Motor neuron (in vitro differentiated cells): ENCODE measurements at regions not wholly inside any gene's neighbourhood (a gene's known extent, or its start where the extent isn't known, plus 50 kb on each side); places are given as distances from the start of the nearest gene placed in this dataset.
"Not testable (repeated sequence)": the region's sequence is repeated elsewhere in the genome, so short reads cannot be mapped to it uniquely, and the experiment has no call there.

Experiments
- ATAC-seq, 8 experiments: fragments of 200-7000 bp; cut with Tn5 transposase; replicated peaks in 6 of 8; 2 replicates each; pipeline ENCODE4 v1.8.0; 2021; ENCODE audit warnings: mild to moderate bottlenecking in 8 of 8, moderate library complexity in 8 of 8
- H3K27ac ChIP-seq, 2 donors: fragments of 250-450 bp; sonication (Bioruptor Pico); 2 replicates each; pipeline ENCODE4 v1.9.0; 2021; ENCODE audit warnings: antibody characterized with exemption in 2 of 2, mild to moderate bottlenecking in 2 of 2, moderate library complexity in 1 of 2
- H3K4me1 ChIP-seq, 2 donors: fragments of 250-450 bp; sonication (Bioruptor Pico); replicated peaks in 1 of 2; 2 replicates each; pipeline ENCODE4 v1.6.1; 2021; ENCODE audit warnings: antibody characterized with exemption in 2 of 2, mild to moderate bottlenecking in 2 of 2, moderate library complexity in 1 of 2
- H3K4me3 ChIP-seq, 5 donors: fragments of 250-450 bp; sonication (Bioruptor Pico); 2 replicates each; pipeline ENCODE4 v1.9.0; 2021; ENCODE audit warnings: antibody characterized with exemption in 5 of 5, mild to moderate bottlenecking in 5 of 5, moderate library complexity in 4 of 5
- WGBS, 10 experiments: fragments of 450-650 bp; shearing (Covaris generic); methylation state at CpG; one replicate each; pipeline ENCODE4 v1.0.0; 2022; 5-methylcytosine and 5-hydroxymethylcytosine counted together
- in situ Hi-C, 9 experiments: fragments of 400-800 bp; cut with MboI; loops; one replicate each; pipeline ENCODE4 v1.15.0; 2021; ENCODE audit warnings: low sequenced_read_pairs in 9 of 9, low pct_unique_long_range_greater_than_20kb in 2 of 9; ENCODE audit not compliant: unreplicated experiment in 9 of 9

DNA sequence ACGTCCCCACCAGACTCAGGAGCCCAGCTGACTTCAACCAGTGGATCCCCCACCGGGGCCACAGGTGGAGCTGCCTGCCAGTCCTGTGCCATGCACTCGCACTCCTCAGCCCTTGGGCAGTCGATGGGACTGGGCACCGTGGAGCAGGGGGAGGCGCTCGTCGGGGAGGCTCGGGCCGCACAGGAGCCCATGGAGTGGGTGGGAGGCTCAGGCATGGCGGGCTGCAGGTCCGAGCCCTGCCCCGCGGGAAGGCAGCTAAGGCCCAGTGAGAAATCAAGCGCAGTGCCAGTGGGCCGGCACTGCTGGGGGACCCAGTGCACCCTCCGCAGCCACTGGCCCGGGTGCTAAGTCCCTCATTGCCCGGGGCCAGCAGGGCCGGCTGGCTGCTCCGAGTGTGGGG lies 52.3 kb upstream of the LRRC30 start:
- ATAC-seq, H3K27ac ChIP-seq, H3K4me1 ChIP-seq, H3K4me3 ChIP-seq: not testable (repeated sequence)
- in situ Hi-C loops, result loop anchor here in 3 of 9 experiments (10.0 to 25.0 kb wide), 3 partner anchors 241 to 266 kb away; no protein-coding TSS in a partner anchor
- WGBS, 10 experiments, result 100% methylated on average over 1 of the region's 21 CpGs; no CpG with 5 or more reads in 9 of the 10 experiments

DNA sequence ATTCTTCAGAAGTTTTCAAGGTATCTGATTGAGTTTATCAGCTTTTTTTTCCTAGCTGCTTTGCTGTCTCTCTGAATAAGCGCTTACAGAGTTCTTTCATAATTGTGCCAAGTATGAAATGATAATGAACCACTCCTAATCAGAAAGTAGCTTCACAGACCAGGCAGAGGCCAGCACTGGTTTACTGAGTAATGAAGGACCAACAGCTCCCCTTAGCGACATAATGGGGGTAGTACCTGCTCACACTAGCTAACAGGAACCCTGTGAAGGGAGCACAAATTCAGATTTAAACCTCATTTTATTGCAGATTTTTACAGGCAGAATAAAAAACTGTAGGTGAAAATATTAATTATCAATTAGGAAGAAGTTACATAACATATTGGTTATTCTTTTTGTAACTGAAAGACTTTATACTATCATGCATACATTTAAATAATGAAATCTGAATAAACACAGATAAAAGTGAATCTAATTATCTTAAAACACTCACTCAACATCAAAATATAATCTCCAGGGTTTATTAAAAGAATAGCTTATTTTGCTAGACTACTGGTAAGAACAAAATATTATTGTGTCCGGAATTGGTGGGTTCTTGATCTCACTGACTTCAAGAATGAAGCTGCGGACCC lies 53.7 kb upstream of the LRRC30 start:
- Histone ChIP-seq H3K4me3 (no peak overlapping the region), H3K4me1 (no peaks in the 10 kb centered on the region), H3K27ac (no peak overlapping the region)
- ATAC-seq, result peak; percentile 71 to 100 (median 90)
- in situ Hi-C loops, result loop anchor here in 3 of 9 experiments (10.0 to 25.0 kb wide), 3 partner anchors 240 to 265 kb away; no protein-coding TSS in a partner anchor
- 0 to 48% (median 31%) methylated on average over 1 to 4 of the region's 4 CpGs for WGBS, 10 experiments

DNA sequence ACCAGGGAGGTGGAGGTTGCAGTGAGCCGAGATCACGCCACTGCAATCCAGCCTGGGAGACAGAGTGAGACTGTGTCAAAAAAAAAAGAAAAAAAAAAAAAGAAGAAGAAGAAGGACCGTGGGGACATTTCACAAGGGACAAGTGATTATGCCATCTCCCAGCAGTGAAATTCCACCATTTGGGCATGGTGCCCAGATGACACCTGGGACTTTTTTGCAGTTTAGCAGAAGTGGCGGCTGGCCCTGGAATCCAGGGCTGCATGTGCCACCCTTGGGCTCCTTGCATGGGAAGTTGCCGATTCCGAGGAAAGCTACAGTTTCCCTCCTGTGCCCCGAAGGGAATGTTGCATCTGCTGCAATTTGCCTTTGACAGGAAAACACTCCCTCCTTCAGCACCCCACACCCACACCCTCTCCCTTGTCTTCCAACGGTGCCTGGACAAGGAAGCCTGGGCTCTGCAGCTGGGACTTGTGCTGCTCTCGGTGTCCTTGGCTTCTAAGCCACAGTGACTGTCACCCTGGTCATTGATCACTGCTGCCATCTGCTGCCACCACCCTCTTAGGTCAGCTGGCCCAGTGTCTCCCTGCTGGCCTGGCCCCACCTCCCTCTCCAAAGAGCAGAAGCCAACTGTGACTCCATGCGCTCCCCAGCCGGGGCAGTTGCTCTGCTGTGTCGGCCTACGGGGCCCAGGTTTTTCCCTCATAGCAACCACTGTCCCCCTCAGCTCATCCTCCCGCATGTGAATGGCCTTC lies 56.4 kb upstream of the LRRC30 start:
- Histone ChIP-seq H3K4me3 (no peak overlapping the region), H3K4me1 (no peaks in the 10 kb centered on the region), H3K27ac (no peak overlapping the region)
- 42 to 100% (median 76%) methylated on average over 2 to 9 of the region's 14 CpGs; no CpG with 5 or more reads in 2 of the 10 experiments for WGBS, 10 experiments
- peak in 6 of 8 experiments; percentile 32 to 66 (median 50) for ATAC-seq
- in situ Hi-C loops, result loop anchor here in 3 of 9 experiments (10.0 to 25.0 kb wide), 3 partner anchors 237 to 262 kb away; no protein-coding TSS in a partner anchor

DNA sequence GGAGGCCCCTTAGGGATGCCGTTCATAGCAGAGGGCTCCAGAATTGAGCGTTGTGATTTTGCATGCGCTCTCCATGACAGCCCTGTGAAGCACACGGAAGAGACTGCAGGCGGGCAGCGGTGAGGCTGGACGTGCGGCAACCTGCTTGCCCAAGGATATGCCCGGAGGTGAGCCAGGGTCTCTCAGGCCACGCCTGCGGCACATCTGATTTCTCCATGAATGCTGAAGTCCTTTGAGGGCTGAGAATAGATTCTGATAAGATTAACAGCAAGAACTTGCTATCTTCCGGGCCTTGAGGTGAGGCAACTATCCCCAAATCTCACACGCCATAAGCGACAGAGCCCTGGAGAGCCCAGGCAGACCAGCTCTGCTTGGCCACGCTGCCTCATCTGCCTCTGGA lies 55.6 kb upstream of the LAMA1 start:
- ATAC-seq, result no peak
- H3K4me1 ChIP-seq, result no peaks in the 10 kb centered on the region
- no peak overlapping the region for H3K27ac ChIP-seq
- 40 to 100% (median 96%) methylated on average over 1 to 4 of the region's 15 CpGs; no CpG with 5 or more reads in 6 of the 10 experiments for WGBS, 10 experiments
- in situ Hi-C loops, result loop anchor here in 1 of 9 experiments (10.0 kb wide), 1 partner anchor 248 kb away; no protein-coding TSS in a partner anchor
- H3K4me3 ChIP-seq, result no peak overlapping the region

DNA sequence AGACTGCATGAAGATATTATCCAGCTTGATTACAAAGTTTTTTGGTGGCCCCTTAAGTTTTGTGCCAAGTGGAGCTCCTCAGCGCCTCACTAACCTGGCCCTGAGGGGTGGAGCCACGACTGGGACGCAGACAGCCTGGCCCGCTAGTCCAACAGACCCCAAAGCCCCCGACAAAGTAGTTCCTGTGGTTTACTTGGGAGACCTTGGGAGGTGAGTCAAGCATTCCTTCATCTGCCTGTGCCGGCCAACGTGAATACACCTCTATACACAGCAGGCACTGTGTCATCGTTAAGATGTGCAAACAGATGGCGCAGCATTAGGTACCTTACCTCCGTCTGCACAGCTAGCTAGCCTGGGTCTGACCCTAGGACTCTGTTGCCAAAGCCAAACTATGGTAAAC lies 55.0 kb upstream of the LAMA1 start:
- Histone ChIP-seq H3K4me1 (no peaks in the 10 kb centered on the region), H3K4me3 (no peak overlapping the region), H3K27ac (no peak overlapping the region)
- in situ Hi-C loops, result loop anchor here in 1 of 9 experiments (10.0 kb wide), 1 partner anchor 248 kb away; no protein-coding TSS in a partner anchor
- ATAC-seq, result no peak
- WGBS, 10 experiments, result 50 to 100% (median 83%) methylated on average over 2 to 5 of the region's 10 CpGs; no CpG with 5 or more reads in 4 of the 10 experiments

DNA sequence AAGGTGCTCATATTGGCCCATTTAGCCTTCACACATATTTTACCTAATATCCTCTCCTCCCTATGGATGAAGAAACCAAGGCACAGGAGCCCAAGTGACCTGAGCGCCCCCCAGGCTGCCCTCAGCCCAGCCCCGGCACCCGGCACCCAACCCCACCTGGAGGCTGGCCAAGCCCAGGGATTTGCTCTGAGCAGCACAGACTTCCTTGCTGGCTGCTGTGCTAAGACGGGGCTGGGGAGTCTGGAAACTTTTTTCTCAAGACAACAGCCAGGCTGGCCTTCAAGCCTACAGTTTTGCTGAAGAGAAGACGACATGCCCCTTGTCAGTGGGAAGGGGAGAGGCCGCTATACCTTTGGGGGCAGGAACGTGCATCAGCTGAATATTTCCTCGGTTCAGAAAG lies 52.7 kb upstream of the LAMA1 start:
- Histone ChIP-seq H3K4me3 (no peak overlapping the region), H3K27ac (no peak overlapping the region), H3K4me1 (no peaks in the 10 kb centered on the region)
- WGBS, 10 experiments, result 80 to 93% methylated on average over 2 to 5 of the region's 8 CpGs; no CpG with 5 or more reads in 8 of the 10 experiments
- ATAC-seq, result no peak
- in situ Hi-C loops, result loop anchor here in 1 of 9 experiments (10.0 kb wide), 1 partner anchor 245 kb away; no protein-coding TSS in a partner anchor

DNA sequence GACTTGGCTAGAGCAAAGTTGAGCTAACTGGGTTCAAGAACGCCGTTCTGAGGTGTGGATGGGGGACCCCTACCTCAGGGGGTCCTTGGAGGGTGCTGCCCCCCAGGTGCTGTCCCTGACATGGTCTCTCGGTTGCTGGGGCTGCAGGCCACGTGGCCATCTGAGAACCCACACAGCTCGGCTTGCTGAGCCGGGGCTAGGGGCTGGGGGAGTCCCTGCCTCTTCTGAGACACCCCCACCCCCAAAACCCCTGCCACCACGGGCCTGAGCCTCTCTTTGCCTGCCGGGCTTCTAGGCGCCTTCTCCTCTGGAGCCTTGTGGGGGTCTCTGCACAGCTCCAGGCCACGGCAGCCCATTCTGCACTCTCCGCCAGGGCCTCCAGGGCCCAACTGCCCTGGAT lies 52.0 kb upstream of the LAMA1 start:
- Histone ChIP-seq H3K4me3 (no peak overlapping the region), H3K27ac (no peak overlapping the region), H3K4me1 (no peaks in the 10 kb centered on the region)
- ATAC-seq, result no peak
- 37 to 92% (median 78%) methylated on average over 2 to 5 of the region's 11 CpGs; no CpG with 5 or more reads in 7 of the 10 experiments for WGBS, 10 experiments
- in situ Hi-C loops, result no loop called here

DNA sequence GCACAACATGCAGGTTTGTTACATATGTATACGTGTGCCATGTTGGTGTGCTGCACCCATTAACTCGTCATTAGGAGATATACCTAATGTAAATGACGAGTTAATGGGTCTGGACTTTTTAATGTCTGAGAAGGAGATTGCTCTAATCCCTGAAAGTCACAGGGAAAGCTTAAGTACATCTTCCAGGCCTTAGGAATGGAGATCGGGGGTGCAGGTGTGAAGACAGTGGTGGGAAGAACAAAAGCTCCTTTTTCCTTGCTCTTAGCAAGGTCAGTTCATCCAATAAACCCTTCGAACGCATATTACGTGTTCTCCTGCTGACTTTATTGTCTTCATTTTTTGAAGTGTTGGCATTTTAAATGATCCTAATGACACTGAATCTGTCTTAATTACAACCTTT lies 50.8 kb upstream of the LAMA1 start:
- Histone ChIP-seq H3K4me1 (no peaks in the 10 kb centered on the region), H3K27ac (no peak overlapping the region), H3K4me3 (no peak overlapping the region)
- in situ Hi-C loops, result no loop called here
- WGBS, 10 experiments, result 58 to 86% (median 83%) methylated on average over 1 to 6 of the region's 7 CpGs; no CpG with 5 or more reads in 2 of the 10 experiments
- no peak for ATAC-seq
